NCI-H1436 treated with DMSO at 0.1 percent for 48 hours (cell line): ENCODE measurements at regions not wholly inside any gene's neighbourhood (a gene's known extent, or its start where the extent isn't known, plus 50 kb on each side); places are given as distances from the start of the nearest gene placed in this dataset.
A peak's percentile ranks its signal among the peaks of the same experiment; 100 is the strongest.

Experiments used
- DNase-seq: peaks from one replicate; lab custom pipeline; 2025; lab: John Stamatoyannopoulos, UW

- DNase-seq, result no peak
Observed at GRCh38 chr2:8582651-8583399, 99.0 kb upstream of the ID2 start.

GRCh38 chr2:8583400-8584173 lies 98.3 kb upstream of the ID2 start:
- peak; percentile 43 for DNase-seq

DNA sequence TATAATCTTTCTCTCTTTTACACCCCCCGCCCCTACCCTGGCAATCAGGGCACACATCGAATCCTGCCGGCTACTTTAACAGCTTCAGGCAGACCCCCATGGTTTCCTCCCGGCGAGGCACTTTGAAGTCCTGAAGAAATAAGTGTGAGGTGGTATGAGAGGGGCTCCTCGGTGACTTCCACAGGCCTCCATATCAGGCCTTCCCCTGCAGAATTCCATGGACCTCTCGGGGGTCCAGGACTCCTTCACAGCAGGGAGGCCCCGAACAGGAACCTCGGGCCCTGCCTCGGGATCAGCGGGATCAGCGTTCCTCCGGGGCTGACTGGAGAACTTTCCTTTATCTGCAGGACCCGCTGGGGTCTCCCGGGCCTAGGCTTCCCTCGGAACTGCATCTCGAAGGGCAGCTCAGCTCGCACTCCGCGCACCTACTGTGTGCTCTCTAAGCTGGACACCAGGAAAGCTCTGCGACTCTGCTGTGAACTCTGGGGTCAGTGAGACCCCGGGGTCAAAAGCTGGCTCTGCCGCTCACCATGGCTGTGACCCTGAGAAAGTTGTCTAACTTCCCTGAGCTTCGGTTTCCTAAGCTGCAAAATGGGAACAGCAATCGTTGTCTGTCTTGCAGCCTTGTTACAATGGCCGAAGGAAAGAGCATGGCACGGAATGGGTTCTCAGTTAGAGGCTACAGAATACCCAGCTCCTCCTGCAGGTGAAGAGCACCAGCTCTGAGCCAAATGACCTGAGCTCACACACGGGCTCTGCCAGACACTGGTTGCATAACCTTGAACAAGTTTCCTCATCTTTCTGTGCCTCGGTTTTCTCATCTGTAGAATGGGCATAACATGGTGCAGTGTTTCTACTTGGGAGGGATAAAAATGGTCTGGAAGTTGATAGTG lies 97.4 kb upstream of the ID2 start:
- DNase-seq, result no peak

DNA sequence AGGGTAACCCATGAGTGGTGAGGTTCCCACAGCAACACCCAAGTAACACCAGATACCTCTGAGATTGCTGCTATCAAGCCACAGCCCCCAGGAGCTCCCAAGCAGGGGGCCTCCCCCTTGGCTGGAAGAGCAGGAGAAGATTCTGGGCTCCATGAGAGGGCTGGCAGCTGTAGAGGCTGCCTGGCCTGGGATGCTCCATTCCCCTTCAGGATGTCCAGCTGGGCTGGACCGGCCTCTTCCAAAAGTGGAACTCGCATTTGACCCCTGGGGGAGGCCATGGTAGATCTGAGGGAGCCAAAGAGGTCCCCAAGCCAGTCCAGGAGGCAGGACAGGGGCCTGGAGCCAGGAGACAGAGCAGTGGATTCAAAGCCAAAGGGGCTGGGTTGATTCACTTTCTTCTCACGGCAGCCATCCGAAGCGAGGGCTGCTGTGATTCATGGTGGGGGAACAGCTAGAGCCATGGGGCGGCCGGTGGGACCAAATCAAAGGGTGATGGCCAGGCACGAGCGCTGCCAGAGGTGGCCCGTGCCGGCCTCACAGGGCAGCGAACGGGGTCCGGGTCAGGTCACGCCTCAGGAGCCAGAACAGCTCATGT lies 95.3 kb upstream of the ID2 start:
- DNase-seq, result no peak

DNA sequence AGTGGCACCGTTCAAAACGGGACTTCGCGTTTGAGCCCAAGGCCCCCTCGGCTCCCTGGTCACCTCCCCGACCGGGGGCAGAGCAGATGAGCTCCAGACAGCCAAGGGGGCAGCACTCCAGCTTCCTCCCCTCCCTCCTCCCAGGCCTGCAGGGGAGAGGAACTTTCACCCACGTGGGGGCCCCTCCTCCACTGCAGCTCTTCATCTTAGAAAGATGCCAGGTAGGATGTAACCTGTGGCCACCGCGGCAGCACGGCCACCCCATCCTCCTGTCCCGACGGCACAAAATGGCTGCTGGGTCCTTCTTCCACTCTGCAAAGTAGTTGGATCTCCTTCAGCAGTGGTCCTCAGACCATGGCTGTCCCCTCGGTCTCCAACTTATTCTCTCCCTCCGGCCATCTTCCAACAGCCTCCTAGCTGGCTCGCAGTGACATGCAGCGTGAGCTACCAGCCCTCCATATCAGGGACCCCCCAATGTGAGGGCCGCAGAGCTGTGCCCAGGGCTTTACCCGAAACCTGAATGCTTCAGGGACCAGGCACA lies 94.5 kb upstream of the ID2 start:
- DNase-seq, result no peak

GRCh38 chr2:8587920-8588830 lies 93.7 kb upstream of the ID2 start:
- no peak for DNase-seq

DNA sequence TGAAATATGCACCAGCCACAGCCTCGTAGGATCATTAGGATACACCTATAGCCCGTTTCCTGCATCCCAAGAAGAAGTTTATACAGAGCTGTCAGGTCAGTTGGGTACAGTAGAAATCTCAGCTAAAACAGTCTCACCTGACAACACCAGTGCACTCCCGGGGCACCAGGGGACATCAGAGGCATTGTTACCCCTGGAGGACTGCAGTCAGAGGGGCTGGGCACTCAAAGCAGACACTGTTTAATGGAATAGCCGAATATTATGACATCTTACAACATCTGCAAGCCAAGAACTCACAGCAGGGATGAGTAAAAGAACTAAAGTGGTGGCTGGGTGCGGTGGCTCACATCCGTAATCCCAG lies 93.0 kb upstream of the ID2 start:
- DNase-seq, result no peak

DNA sequence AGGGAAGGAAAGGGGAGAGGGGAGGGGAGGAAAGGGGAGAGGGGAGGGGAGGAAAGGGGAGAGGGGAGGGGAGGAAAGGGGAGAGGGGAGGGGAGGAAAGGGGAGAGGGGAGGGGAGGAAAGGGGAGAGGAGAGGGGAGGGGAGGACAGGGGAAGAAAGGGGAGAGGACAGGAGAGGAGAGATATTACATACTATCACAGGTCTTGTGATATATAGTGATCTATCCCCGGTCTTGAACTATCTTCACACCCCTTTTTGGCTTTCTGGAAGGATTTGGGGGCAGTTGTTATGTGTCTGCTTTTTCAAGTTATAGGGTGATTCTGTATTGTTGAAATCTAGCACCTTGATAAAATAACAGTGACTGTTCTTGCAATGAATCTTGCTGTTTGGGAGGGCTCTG lies 92.1 kb upstream of the ID2 start:
- no peak for DNase-seq

DNA sequence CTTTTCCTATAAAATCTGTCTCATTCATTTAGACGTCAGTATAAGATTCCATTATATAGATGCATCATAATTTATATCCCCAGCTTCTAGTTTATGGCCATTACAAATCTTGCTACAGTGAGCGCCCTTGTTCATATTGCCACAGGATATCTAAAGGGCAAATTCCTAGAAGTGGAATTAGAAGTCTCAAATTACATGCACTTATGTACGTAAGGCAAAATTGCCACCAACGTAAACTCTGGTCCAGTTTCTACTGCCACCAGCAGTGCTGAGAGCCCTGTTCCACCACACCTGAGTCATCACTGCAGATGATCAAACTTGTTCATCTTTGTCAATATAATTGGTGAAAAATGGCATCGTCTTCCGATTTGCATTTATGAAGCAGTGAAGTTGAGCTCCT lies 90.9 kb upstream of the ID2 start:
- DNase-seq, result no peak

GRCh38 chr2:8592736-8593135 lies 89.1 kb upstream of the ID2 start:
- no peak for DNase-seq

GRCh38 chr2:8593243-8593642 lies 88.6 kb upstream of the ID2 start:
- no peak for DNase-seq

DNA sequence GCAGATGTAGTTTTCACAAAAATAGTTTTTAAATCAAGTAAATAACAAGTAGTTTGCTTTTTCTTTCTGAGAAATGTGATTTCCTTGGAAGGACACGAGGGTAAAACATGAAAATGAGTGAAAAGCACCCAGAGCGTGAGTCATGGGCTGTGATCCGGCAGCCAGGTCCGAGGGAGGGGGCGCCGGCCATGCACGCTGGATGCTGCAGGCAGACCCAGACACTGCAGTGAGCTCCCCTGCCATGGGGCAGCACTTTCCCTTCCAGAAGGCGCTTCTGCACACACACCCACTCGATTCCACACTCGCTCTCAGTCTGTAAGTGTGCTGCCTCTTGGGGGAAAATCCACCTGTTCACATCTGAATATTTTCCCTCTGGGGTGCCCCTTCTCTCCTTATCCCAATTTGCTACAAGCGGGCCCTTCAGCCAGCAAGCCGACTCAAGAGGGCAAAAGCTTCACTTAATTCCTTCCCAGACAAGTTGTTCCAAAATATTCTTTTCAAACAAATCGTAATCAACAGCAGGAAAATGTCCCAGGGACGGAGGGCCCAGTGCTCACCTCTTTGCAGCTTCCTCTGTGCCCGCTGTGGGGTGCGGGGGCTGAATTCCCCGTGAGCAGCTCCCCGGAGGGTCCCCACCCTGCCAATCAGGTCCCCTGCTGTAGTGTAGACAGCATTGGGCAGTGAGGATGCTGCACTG lies 87.0 kb upstream of the ID2 start:
- DNase-seq, result no peak

DNA sequence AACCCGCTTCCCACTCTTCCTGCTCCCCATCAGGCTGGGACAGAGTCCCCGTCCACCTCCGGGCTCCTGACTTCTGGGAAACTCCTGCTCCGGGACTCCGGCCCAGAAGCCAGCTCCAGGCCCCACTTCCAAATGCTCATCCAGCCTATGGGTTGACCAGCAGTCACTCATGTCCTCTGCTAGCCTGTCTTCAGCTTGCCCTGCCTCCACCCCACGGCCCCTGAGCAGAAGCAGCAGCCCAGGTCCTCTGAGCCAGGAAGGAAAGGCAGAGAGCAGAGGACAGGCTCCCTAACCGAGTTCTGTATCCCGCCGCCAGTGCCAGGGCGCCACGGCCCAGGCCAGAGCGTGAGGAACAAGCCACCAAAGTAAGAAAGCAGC lies 86.4 kb upstream of the ID2 start:
- no peak for DNase-seq

GRCh38 chr2:8595811-8596600 lies 85.8 kb upstream of the ID2 start:
- no peak for DNase-seq

- no peak for DNase-seq
Observed at GRCh38 chr2:8597094-8597493, 84.8 kb upstream of the ID2 start.

GRCh38 chr2:8597559-8598225 lies 84.2 kb upstream of the ID2 start:
- DNase-seq, result no peak

- no peak for DNase-seq
Observed at GRCh38 chr2:8598295-8599165, 83.3 kb upstream of the ID2 start.
